ENCODE measurements at regions not wholly inside any gene's neighbourhood (a gene's known extent, or its start where the extent isn't known, plus 50 kb on each side); places are given as distances from the start of the nearest gene placed in this dataset.

DNA sequence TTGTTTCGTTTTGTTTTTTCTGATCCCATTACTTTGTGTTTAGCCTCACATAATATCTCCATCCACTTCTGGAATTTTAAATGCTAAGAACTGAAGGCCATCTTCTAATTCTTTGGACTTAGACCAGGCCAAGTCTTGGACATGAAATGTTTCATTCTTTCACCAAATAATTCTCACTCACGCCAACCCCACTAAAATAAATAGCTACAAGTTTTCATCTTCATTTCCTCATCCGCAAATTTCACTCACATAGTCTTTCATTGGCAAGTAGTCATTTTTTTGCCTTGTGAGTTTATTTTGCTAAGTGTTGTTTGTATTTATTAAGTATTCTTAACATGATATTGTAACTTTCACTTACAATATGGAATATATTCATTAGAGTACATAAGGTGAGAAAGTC is 1188.6 kb upstream of the SEMA6A start:
- no peaks in the 10 kb centered on the region for H3F3A ChIP-seq (ENCODE audit: insufficient read depth, low read length)
- H3K4me2 ChIP-seq (ENCODE audit: low read depth, low read length): no peak overlapping the region
- no peak overlapping the region for H3K9ac ChIP-seq (ENCODE audit: low read length)
- H3K27ac ChIP-seq (ENCODE audit: low read length): no peak overlapping the region
- no peaks in the 10 kb centered on the region for H3K9me3 ChIP-seq (replicated peaks; ENCODE audit: insufficient read depth, low read length)
- H3K79me2 ChIP-seq (ENCODE audit: low read length): no peaks in the 10 kb centered on the region
- H3K9me2 ChIP-seq (replicated peaks; ENCODE audit: insufficient read depth, low read length): no peaks in the 10 kb centered on the region
- no peak overlapping the region for H3K4me3 ChIP-seq (ENCODE audit: low read length)
- H2AFZ ChIP-seq (ENCODE audit: low read length): no peak overlapping the region
- H4K20me1 ChIP-seq (ENCODE audit: insufficient read depth, low read length): no peaks in the 10 kb centered on the region
- TF ChIP-seq EZH2phosphoT487 (IDR thresholded peaks at IDR 0.05; ENCODE audit: low read length): no peak
- TF ChIP-seq EZH2 (optimal IDR thresholded peaks at IDR 0.05; ENCODE audit: low read depth, low read length): no peak
- TF ChIP-seq, protein P1, sequence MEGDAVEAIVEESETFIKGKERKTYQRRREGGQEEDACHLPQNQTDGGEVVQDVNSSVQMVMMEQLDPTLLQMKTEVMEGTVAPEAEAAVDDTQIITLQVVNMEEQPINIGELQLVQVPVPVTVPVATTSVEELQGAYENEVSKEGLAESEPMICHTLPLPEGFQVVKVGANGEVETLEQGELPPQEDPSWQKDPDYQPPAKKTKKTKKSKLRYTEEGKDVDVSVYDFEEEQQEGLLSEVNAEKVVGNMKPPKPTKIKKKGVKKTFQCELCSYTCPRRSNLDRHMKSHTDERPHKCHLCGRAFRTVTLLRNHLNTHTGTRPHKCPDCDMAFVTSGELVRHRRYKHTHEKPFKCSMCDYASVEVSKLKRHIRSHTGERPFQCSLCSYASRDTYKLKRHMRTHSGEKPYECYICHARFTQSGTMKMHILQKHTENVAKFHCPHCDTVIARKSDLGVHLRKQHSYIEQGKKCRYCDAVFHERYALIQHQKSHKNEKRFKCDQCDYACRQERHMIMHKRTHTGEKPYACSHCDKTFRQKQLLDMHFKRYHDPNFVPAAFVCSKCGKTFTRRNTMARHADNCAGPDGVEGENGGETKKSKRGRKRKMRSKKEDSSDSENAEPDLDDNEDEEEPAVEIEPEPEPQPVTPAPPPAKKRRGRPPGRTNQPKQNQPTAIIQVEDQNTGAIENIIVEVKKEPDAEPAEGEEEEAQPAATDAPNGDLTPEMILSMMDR (IDR thresholded peaks at IDR 0.05; ENCODE audit: low read length): no peak
- H3K27me3 ChIP-seq (replicated peaks; ENCODE audit: insufficient read depth, low read length): no peaks in the 10 kb centered on the region
- DNase-seq: no peak
- H3K4me1 ChIP-seq (ENCODE audit: low read length): no peaks in the 10 kb centered on the region
- H3K36me3 ChIP-seq (replicated peaks; ENCODE audit: insufficient read depth, low read length): no peaks in the 10 kb centered on the region

DNA sequence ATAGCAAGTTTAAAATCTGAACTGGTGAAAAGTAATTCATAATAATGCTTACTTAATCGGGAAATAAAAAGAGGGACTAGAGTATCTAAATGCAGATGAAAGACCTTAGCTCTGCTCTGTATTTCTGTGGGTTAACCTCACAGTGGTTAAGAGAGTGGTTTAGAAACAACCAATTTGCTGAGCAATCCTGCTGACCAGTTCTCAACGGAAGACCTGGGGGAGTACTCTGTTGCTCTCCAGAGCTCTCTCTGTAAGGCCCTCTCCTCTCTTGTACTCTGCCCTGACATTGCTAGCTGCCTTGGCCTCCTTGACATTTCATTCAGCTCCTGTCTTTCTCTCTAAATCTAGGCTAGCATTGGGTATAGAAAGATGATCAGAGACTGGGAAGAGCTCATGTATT is 1186.6 kb upstream of the SEMA6A start:
- no peak overlapping the region for H3K4me3 ChIP-seq (ENCODE audit: low read length)
- H3K9ac ChIP-seq (ENCODE audit: low read length): no peak overlapping the region
- peak; percentile 18 for DNase-seq
- no peaks in the 10 kb centered on the region for H3K79me2 ChIP-seq (ENCODE audit: low read length)
- no peaks in the 10 kb centered on the region for H3K9me2 ChIP-seq (replicated peaks; ENCODE audit: insufficient read depth, low read length)
- TF ChIP-seq EZH2 (optimal IDR thresholded peaks at IDR 0.05; ENCODE audit: low read depth, low read length): no peak
- TF ChIP-seq, protein P1 (IDR thresholded peaks at IDR 0.05; ENCODE audit: low read length): no peak
- H3K4me1 ChIP-seq (ENCODE audit: low read length): no peaks in the 10 kb centered on the region
- H2AFZ ChIP-seq (ENCODE audit: low read length): no peak overlapping the region
- no peaks in the 10 kb centered on the region for H3K9me3 ChIP-seq (replicated peaks; ENCODE audit: insufficient read depth, low read length)
- no peaks in the 10 kb centered on the region for H3K27me3 ChIP-seq (replicated peaks; ENCODE audit: insufficient read depth, low read length)
- H4K20me1 ChIP-seq (ENCODE audit: insufficient read depth, low read length): no peaks in the 10 kb centered on the region
- H3F3A ChIP-seq (ENCODE audit: insufficient read depth, low read length): no peaks in the 10 kb centered on the region
- no peak overlapping the region for H3K27ac ChIP-seq (ENCODE audit: low read length)
- H3K4me2 ChIP-seq (ENCODE audit: low read depth, low read length): no peak overlapping the region
- H3K36me3 ChIP-seq (replicated peaks; ENCODE audit: insufficient read depth, low read length): no peaks in the 10 kb centered on the region

DNA sequence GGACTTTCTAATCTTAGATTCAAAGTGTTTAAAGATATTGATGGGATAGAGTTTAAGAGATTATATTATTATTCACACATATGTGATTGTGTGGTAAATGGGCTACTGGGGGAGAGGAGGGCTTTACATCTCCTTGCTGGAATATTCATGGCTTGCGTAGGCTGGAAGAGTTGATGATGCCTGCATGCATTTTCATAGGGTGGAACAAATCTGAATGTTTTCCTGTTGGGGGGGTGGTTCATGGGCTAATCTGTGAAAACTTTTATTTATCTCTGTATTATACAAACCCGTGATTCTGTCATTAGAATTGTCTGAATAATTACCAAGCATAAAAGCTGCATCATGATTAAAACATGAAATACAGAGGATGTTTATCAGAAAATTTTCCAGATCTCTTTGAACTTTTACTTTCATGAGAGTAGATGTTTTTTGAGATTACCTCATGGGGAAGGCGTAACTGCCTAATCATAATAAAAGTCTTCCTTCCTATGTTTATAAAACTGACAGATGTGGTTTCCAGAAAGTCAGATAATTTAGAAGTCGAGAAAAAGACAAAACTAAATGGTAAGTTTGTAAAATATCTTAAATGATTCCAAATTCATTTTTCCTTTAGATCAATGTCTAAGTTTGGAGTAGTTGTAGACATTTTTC is 1185.4 kb upstream of the SEMA6A start:
- no peak for TF ChIP-seq EZH2 (optimal IDR thresholded peaks at IDR 0.05; ENCODE audit: low read depth, low read length)
- TF ChIP-seq, protein P1 (IDR thresholded peaks at IDR 0.05; ENCODE audit: low read length): no peak
- Histone ChIP-seq H3K27me3 (replicated peaks; ENCODE audit: insufficient read depth, low read length) (no peaks in the 10 kb centered on the region), H3K27ac (ENCODE audit: low read length) (no peak overlapping the region), H3K4me1 (ENCODE audit: low read length) (no peaks in the 10 kb centered on the region), H3K4me2 (ENCODE audit: low read depth, low read length) (no peak overlapping the region), H2AFZ (ENCODE audit: low read length) (no peak overlapping the region), H3K79me2 (ENCODE audit: low read length) (no peaks in the 10 kb centered on the region), H4K20me1 (ENCODE audit: insufficient read depth, low read length) (no peaks in the 10 kb centered on the region), H3F3A (ENCODE audit: insufficient read depth, low read length) (no peaks in the 10 kb centered on the region), H3K9me3 (replicated peaks; ENCODE audit: insufficient read depth, low read length) (no peaks in the 10 kb centered on the region), H3K4me3 (ENCODE audit: low read length) (no peak overlapping the region), H3K36me3 (replicated peaks; ENCODE audit: insufficient read depth, low read length) (no peaks in the 10 kb centered on the region), H3K9me2 (replicated peaks; ENCODE audit: insufficient read depth, low read length) (no peaks in the 10 kb centered on the region), H3K9ac (ENCODE audit: low read length) (no peak overlapping the region)
- no peak for DNase-seq
